Fibroblast of the aortic adventitia (primary cell): ENCODE measurements at regions not wholly inside any gene's neighbourhood (a gene's known extent, or its start where the extent isn't known, plus 50 kb on each side); places are given as distances from the start of the nearest gene placed in this dataset.

Source experiments
- DNase-seq: peaks from one replicate; pipeline ENCODE4 v3.0.0-alpha.2; 2010; ENCODE audit warnings: low read depth
- H3K4me3 ChIP-seq: 2 replicates; pipeline ENCODE4 v1.5.1; 2011; ENCODE audit warnings: low read depth, mild to moderate bottlenecking, control low read depth, low read length, moderate library complexity
- TF ChIP-seq, protein P1 (sequence below): IDR thresholded peaks from 2 replicates; pipeline ENCODE4 v1.5.1; 2011; ENCODE audit warnings: mild to moderate bottlenecking, low read length, control low read depth, inconsistent platforms; ENCODE audit not compliant: insufficient read depth

- no peak for DNase-seq
- TF ChIP-seq, protein P1, sequence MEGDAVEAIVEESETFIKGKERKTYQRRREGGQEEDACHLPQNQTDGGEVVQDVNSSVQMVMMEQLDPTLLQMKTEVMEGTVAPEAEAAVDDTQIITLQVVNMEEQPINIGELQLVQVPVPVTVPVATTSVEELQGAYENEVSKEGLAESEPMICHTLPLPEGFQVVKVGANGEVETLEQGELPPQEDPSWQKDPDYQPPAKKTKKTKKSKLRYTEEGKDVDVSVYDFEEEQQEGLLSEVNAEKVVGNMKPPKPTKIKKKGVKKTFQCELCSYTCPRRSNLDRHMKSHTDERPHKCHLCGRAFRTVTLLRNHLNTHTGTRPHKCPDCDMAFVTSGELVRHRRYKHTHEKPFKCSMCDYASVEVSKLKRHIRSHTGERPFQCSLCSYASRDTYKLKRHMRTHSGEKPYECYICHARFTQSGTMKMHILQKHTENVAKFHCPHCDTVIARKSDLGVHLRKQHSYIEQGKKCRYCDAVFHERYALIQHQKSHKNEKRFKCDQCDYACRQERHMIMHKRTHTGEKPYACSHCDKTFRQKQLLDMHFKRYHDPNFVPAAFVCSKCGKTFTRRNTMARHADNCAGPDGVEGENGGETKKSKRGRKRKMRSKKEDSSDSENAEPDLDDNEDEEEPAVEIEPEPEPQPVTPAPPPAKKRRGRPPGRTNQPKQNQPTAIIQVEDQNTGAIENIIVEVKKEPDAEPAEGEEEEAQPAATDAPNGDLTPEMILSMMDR = no peak
- no peak overlapping the region for H3K4me3 ChIP-seq
Measured at GRCh38 chr18:55073834-55074233, 114.6 kb upstream of the CCDC68 start.

GRCh38 chr18:55073116-55073515 is 113.9 kb upstream of the CCDC68 start:
- no peak for DNase-seq
- no peak overlapping the region for H3K4me3 ChIP-seq
- TF ChIP-seq, protein P1 = no peak

DNA sequence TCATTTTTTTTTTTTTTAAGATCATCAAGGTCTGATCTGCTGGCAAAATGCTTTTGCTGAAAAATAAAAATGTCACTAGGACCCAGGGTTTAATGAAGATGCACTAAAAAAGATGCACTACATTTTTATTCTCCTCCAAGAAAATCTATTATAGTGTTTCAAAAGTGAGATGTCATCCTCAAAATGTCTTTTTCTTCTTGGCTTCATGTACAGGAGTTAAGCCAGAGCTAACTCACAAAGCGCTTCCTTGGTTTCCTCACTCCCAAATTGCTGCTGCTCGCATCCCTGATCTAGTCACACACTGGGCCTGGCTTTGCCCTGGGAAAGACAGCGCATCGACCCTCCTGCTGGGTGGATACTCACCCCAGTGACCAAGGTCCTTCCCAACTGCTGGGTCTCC is 113.4 kb upstream of the CCDC68 start:
- TF ChIP-seq, protein P1 = no peak

DNA sequence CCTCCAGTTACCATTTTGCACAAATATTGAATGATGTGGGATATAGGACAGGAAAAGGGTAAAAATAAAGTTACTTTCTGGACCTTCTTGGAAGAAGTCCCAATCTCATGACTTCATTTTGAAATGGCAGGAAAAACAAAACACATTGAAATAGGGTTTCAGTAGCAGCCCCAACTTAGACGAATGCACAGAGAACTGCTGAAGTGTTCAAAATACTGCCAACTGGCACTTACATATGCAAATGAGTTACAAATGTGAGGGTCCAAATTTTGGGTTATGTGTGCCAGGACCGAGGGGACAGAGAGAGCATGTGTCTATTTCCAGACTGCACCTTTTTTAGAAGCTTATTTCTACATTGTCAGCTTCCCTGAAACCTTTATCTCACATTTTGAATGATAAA is 112.9 kb upstream of the CCDC68 start:
- no peak for DNase-seq
- no peak overlapping the region for H3K4me3 ChIP-seq
- TF ChIP-seq, protein P1 = no peak

More for the DNA sequence above, 113.4 kb upstream of the CCDC68 start:
- H3K4me3 ChIP-seq = no peak overlapping the region
- DNase-seq = no peak

DNA sequence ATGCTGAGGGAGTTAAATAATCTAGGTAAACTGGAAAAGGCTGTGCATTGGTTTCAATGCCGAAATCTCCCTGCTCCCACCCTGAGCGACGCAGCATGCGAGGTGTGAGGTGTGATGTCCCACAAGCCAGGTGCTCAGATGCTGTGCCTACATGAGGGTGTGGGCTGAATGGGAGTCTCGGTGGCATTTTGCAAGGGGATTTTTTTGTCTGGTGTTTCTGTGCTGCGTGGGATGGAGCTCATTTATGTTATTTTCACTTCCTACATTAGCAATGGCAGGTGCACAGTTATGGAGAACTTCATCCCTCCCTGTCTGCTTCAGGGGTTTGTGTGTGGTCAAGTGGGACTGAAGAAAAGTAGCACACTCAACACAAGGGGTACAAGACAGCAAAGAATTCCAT is 110.2 kb upstream of the CCDC68 start:
- no peak overlapping the region for H3K4me3 ChIP-seq
- DNase-seq = no peak
- TF ChIP-seq, protein P1 = no peak

DNA sequence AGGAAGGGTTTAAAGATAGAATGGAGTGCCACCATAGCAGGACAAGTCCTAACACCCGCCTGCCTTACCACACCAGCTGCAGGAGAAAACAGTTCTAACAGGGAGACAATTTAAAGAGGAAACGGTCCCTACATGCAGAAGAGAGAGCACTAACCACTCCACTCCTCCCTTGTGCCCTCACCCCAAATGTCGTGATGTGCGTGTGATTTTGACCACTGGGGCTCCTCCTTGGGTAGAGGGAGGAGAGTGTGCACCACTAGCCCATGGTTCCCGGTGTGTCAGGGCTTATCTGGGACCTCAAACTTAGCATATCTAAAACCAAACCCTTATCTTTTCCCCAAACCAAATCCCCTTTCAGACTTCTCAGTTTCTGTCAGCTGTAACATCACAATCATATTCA is 105.5 kb upstream of the CCDC68 start:
- DNase-seq = no peak
- TF ChIP-seq, protein P1 = no peak
- no peak overlapping the region for H3K4me3 ChIP-seq

DNA sequence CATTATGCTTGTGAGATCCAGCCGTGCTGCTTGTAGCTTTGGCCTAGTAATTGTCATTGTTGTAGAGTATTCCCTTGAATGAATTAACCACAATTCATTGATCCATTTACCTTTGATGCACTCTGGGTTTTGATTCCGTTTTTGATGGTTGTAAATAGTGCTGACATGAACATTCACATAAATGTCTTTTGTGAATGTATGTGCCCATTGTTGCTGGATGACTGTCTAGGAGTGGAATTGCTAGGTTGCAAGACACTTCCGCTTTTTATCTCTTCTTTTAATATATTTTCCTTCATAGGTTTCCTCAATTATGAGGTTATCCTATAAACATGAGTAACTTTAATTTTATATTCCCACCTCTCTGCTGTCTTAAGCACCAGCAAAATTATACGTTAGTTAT is 104.8 kb upstream of the CCDC68 start:
- H3K4me3 ChIP-seq = no peak overlapping the region
- DNase-seq = no peak
- TF ChIP-seq, protein P1 = no peak
